ENCODE measurements at regions not wholly inside any gene's neighbourhood (a gene's known extent, or its start where the extent isn't known, plus 50 kb on each side); places are given as distances from the start of the nearest gene placed in this dataset.

DNA sequence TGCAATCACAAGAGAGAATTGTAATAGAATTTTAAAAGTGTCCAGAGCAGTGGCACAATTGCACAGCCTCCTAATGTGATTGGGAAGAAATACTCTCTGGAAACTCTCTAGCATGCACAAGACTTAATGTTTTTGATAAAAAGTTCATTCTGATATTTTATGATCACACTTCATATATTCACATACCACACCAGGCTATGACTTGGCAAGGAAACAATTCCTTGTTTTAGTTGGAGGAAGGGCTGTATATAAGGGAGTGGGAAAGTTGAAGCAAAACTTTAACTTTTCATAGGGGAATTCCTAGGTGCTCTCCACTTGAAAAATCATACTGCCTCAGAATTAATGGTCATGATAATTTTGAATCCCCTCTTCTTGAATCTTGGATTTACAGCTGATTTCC lies 61.5 kb upstream of the ASB17 start:
- TF ChIP-seq, protein P1, sequence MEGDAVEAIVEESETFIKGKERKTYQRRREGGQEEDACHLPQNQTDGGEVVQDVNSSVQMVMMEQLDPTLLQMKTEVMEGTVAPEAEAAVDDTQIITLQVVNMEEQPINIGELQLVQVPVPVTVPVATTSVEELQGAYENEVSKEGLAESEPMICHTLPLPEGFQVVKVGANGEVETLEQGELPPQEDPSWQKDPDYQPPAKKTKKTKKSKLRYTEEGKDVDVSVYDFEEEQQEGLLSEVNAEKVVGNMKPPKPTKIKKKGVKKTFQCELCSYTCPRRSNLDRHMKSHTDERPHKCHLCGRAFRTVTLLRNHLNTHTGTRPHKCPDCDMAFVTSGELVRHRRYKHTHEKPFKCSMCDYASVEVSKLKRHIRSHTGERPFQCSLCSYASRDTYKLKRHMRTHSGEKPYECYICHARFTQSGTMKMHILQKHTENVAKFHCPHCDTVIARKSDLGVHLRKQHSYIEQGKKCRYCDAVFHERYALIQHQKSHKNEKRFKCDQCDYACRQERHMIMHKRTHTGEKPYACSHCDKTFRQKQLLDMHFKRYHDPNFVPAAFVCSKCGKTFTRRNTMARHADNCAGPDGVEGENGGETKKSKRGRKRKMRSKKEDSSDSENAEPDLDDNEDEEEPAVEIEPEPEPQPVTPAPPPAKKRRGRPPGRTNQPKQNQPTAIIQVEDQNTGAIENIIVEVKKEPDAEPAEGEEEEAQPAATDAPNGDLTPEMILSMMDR (conservative IDR thresholded peaks at IDR 0.05; ENCODE audit: low read depth, low read length), result no peak

DNA sequence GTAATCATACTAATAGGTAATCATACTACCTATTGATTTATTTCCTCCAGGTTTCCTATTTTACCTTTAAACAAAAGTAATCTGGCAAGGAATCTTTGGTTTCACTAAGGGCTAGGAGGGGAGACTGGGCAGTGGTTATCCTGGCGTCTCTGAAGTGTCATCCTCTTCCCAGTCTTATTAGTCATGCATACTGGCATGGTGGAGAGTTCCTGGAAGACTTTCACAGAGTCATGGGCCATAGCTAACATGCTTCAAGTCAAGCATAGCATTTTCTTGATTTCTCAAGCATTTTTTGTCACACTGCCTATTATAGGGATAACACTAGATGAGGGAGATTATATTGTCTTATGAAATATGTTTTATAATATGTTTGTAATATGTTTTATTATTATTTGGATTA lies 64.0 kb upstream of the ASB17 start:
- no peak overlapping the region for H3K4me3 ChIP-seq (ENCODE audit: low read depth, low read length)
- DNase-seq (ENCODE audit: low read depth), result peak; percentile 80
- TF ChIP-seq, protein P1 (conservative IDR thresholded peaks at IDR 0.05; ENCODE audit: low read depth, low read length), result no peak

More for the DNA sequence above, 61.5 kb upstream of the ASB17 start:
- no peak overlapping the region for H3K4me3 ChIP-seq (ENCODE audit: low read depth, low read length)
- DNase-seq (ENCODE audit: low read depth), result no peak

DNA sequence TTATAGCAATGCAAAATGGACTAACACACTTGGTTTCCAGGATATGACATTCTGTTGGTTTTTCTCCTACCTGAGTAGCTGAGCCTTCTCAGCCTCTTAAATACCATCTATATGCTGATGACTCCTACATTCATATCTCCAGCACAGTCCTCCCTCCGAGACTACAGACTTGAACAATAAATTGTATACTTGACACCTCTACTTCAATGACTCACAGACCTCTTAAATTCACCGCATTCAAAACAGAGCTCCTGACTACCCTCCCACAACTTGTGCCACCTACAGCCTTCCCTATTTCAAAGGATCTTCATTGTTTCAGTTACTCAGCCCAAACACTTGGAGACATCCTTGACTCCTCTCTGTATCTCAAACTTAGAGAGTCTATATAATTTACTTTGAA lies 66.8 kb upstream of the ASB17 start:
- DNase-seq (ENCODE audit: low read depth), result no peak
- H3K4me3 ChIP-seq (ENCODE audit: low read depth, low read length), result no peak overlapping the region
- TF ChIP-seq, protein P1 (conservative IDR thresholded peaks at IDR 0.05; ENCODE audit: low read depth, low read length), result no peak

DNA sequence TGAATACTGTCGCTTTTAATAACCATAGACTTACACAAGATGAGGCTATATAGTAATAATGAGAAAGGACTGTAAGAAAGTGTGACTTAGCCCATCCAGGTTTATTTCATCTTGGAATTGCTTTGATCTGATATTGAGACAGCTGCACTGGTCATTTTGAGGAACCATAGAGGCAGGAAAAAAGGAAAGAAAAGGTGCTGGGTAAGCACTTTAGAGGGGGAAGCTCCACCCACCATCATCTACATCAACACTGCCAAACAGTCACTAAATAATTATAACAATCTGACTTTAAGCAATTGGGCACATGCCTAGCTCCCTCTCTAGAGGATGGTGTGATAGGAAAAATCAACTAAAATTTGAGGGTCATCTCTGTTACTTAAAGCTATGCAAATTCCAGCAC lies 70.6 kb upstream of the ST6GALNAC3 start:
- no peak for DNase-seq (ENCODE audit: low read depth)
- H3K4me3 ChIP-seq (ENCODE audit: low read depth, low read length), result no peak overlapping the region
- TF ChIP-seq, protein P1 (conservative IDR thresholded peaks at IDR 0.05; ENCODE audit: low read depth, low read length), result no peak

DNA sequence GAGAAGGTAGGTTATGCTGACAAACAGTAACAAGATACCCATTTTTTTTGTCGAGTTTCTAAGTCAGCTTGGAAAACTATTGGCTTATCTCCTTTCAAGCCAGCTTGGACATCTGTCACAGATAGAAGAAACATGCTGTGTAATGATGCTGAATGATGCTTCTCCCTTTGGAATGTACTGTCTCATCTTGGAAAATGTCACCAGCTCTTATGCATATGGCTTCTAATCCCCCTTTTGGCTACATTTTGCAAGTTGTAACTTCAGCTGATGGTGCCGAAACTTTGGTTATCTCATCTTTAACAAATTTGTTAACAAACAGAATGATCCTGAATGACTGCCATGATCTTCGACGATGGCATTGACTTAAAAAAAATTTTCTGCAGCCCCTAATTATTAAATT lies 68.8 kb upstream of the ST6GALNAC3 start:
- no peak overlapping the region for H3K4me3 ChIP-seq (ENCODE audit: low read depth, low read length)
- DNase-seq (ENCODE audit: low read depth), result no peak
- TF ChIP-seq, protein P1 (conservative IDR thresholded peaks at IDR 0.05; ENCODE audit: low read depth, low read length), result no peak

DNA sequence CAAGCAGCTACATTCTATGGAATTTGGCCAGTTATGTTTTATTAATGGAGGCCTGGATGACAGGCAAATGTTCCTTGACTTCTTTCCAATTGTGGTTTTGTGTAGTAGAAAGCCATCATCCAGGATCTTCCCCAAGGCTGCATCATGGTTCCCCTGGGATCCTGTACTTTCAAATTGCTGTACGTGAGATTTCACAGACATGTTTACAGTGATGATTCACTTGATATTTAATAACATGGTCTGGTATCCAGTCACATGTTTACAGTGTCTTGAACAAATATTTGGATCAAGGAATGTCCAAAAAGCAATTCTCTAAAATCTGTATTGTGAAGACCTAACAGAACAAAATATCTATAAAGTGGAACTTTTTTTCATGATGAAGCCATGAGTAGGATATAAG lies 68.3 kb upstream of the ST6GALNAC3 start:
- H3K4me3 ChIP-seq (ENCODE audit: low read depth, low read length), result no peak overlapping the region
- no peak for DNase-seq (ENCODE audit: low read depth)
- TF ChIP-seq, protein P1 (conservative IDR thresholded peaks at IDR 0.05; ENCODE audit: low read depth, low read length), result no peak

DNA sequence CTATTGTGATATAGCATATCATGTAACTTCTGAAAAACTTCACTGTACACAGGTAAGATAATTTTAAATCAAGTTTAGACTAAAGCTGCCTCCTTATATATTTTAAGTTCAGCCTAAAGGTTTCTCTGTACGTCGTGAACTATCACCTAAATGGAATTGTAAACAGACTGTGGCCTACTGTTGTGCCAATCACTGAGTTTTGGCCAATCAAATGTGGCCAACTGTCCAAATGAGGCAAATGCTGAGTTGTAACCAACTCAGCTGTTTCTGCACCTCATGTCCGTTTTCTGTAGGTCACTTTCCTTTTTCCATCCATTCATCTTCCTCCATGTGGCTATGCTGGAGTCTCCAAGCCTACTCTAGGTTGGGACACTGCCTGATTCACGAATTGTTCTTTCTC lies 63.7 kb upstream of the ST6GALNAC3 start:
- TF ChIP-seq, protein P1 (conservative IDR thresholded peaks at IDR 0.05; ENCODE audit: low read depth, low read length), result no peak
- no peak for DNase-seq (ENCODE audit: low read depth)
- H3K4me3 ChIP-seq (ENCODE audit: low read depth, low read length), result no peak overlapping the region
